Tibial nerve (tissue), 4 donors: ENCODE measurements at regions not wholly inside any gene's neighbourhood (a gene's known extent, or its start where the extent isn't known, plus 50 kb on each side); places are given as distances from the start of the nearest gene placed in this dataset.

Experiments
- DNase-seq, 2 donors: peaks; one replicate each; pipeline ENCODE4 v3.0.0-alpha.2; 2019; ENCODE audit warnings: low spot score in 2 of 2
- H3K27ac ChIP-seq, 4 donors: fragments of 200-600 bp; sonication (generic) in 3 of 4; one replicate each; pipeline ENCODE4 v1.5.1; 2017 to 2019; ENCODE audit warnings: mild to moderate bottlenecking in 1 of 4
- H3K27me3 ChIP-seq, 2 donors: fragments of 200-600 bp; sonication (generic) in 1 of 2; one replicate each; pipeline versions ENCODE4 v1.5.1 to v1.6.0; 2017 to 2019
- H3K36me3 ChIP-seq, 3 donors: fragments of 200-600 bp; sonication (generic); one replicate each; pipeline ENCODE4 v1.5.1; 2018 to 2019
- H3K4me1 ChIP-seq, 4 donors: fragments of 200-600 bp; sonication (generic) in 3 of 4; one replicate each; pipeline ENCODE4 v1.5.1; 2017 to 2019
- H3K4me3 ChIP-seq, 4 donors: fragments of 200-600 bp; sonication (generic) in 3 of 4; one replicate each; pipeline ENCODE4 v1.5.1; 2017 to 2019; ENCODE audit warnings: mild to moderate bottlenecking in 1 of 4, moderate library complexity in 1 of 4
- H3K9me3 ChIP-seq, 4 donors: fragments of 200-600 bp; sonication (generic) in 3 of 4; one replicate each; pipeline ENCODE4 v1.5.1; 2017 to 2019
- CTCF ChIP-seq, 5 experiments: fragments of 200-600 bp in 3 of 5; fragments of 450-650 bp in 2 of 5; sonication (generic) in 3 of 5; IDR thresholded peaks; one replicate each; pipeline ENCODE4 v1.5.1; 2016 to 2019; ENCODE audit warnings: antibody characterized with exemption in 5 of 5, mild to moderate bottlenecking in 3 of 5, moderate library complexity in 2 of 5
- EP300 ChIP-seq, 2 donors: sonication (generic); formaldehyde crosslinking; IDR thresholded peaks; one replicate each; pipeline ENCODE4 v1.6.1; 2017; ENCODE audit warnings: antibody characterized with exemption in 2 of 2, mild to moderate bottlenecking in 1 of 2
- POLR2A ChIP-seq, 2 donors: fragments of 450-650 bp; IDR thresholded peaks; one replicate each; pipeline ENCODE4 v1.6.1; 2017; ENCODE audit warnings: antibody characterized with exemption in 2 of 2, mild to moderate bottlenecking in 2 of 2, moderate library complexity in 2 of 2
- WGBS, 2 donors: methylation state at CpG; one replicate each; pipeline ENCODE4 v1.1.5; 2018; 5-methylcytosine and 5-hydroxymethylcytosine counted together

GRCh38 chr16:7216719-7217118 is 115.9 kb upstream of the RBFOX1 start:
- no peaks in the 10 kb centered on the region for H3K36me3 ChIP-seq
- no peak for TF ChIP-seq CTCF (IDR thresholded peaks at IDR 0.05)
- TF ChIP-seq POLR2A (IDR thresholded peaks at IDR 0.05) = no peak
- no peak for TF ChIP-seq EP300 (IDR thresholded peaks at IDR 0.05)
- no peaks in the 10 kb centered on the region for H3K9me3 ChIP-seq
- H3K27ac ChIP-seq = no peak overlapping the region
- DNase-seq = no peak
- H3K4me1 ChIP-seq = no peaks in the 10 kb centered on the region
- H3K4me3 ChIP-seq = no peak overlapping the region
- H3K27me3 ChIP-seq = no peaks in the 10 kb centered on the region

GRCh38 chr16:7211781-7212180 is 120.9 kb upstream of the RBFOX1 start:
- Histone ChIP-seq H3K27ac (no peak overlapping the region), H3K4me1 (no peaks in the 10 kb centered on the region), H3K4me3 (no peak overlapping the region), H3K36me3 (no peaks in the 10 kb centered on the region), H3K27me3 (no peaks in the 10 kb centered on the region), H3K9me3 (no peaks in the 10 kb centered on the region)
- TF ChIP-seq CTCF (IDR thresholded peaks at IDR 0.05) = no peak
- no peak for TF ChIP-seq POLR2A (IDR thresholded peaks at IDR 0.05)
- TF ChIP-seq EP300 (IDR thresholded peaks at IDR 0.05) = no peak
- no peak for DNase-seq
- 65 to 79% methylated on average over 9 of the region's 9 CpGs for WGBS, 2 donors

GRCh38 chr16:7209598-7209997 is 123.0 kb upstream of the RBFOX1 start:
- H3K4me1 ChIP-seq = no peaks in the 10 kb centered on the region
- H3K4me3 ChIP-seq = no peak overlapping the region
- DNase-seq = no peak
- H3K36me3 ChIP-seq = no peaks in the 10 kb centered on the region
- TF ChIP-seq CTCF (IDR thresholded peaks at IDR 0.05) (no peak), POLR2A (IDR thresholded peaks at IDR 0.05) (no peak), EP300 (IDR thresholded peaks at IDR 0.05) (no peak)
- H3K27ac ChIP-seq = no peak overlapping the region
- WGBS, 2 donors = 76 to 83% methylated on average over 3 of the region's 3 CpGs
- H3K9me3 ChIP-seq = no peaks in the 10 kb centered on the region
- no peaks in the 10 kb centered on the region for H3K27me3 ChIP-seq

- TF ChIP-seq CTCF (IDR thresholded peaks at IDR 0.05) (no peak), EP300 (IDR thresholded peaks at IDR 0.05) (no peak), POLR2A (IDR thresholded peaks at IDR 0.05) (no peak)
- no peak for DNase-seq
- no peaks in the 10 kb centered on the region for H3K36me3 ChIP-seq
These were observed 126.2 kb upstream of the RBFOX1 start for GRCh38 chr16:7206469-7206868.

GRCh38 chr16:7200320-7200719 is 132.3 kb upstream of the RBFOX1 start:
- no peaks in the 10 kb centered on the region for H3K9me3 ChIP-seq
- no peak overlapping the region for H3K4me3 ChIP-seq
- 62 to 87% methylated on average over 4 of the region's 4 CpGs for WGBS, 2 donors
- H3K4me1 ChIP-seq = no peaks in the 10 kb centered on the region
- TF ChIP-seq POLR2A (IDR thresholded peaks at IDR 0.05) = no peak
- no peak for TF ChIP-seq CTCF (IDR thresholded peaks at IDR 0.05)
- no peak for TF ChIP-seq EP300 (IDR thresholded peaks at IDR 0.05)
- H3K27me3 ChIP-seq = no peaks in the 10 kb centered on the region
- no peak for DNase-seq
- H3K27ac ChIP-seq = no peak overlapping the region
- no peaks in the 10 kb centered on the region for H3K36me3 ChIP-seq

More at GRCh38 chr16:7206469-7206868, 126.2 kb upstream of the RBFOX1 start:
- Histone ChIP-seq H3K4me1 (no peaks in the 10 kb centered on the region), H3K4me3 (no peak overlapping the region), H3K9me3 (no peaks in the 10 kb centered on the region), H3K27ac (no peak overlapping the region), H3K27me3 (no peaks in the 10 kb centered on the region)
- WGBS, 2 donors = 48 to 63% methylated on average over 4 of the region's 4 CpGs
